ENCODE measurements at regions not wholly inside any gene's neighbourhood (a gene's known extent, or its start where the extent isn't known, plus 50 kb on each side); places are given as distances from the start of the nearest gene placed in this dataset.

DNA sequence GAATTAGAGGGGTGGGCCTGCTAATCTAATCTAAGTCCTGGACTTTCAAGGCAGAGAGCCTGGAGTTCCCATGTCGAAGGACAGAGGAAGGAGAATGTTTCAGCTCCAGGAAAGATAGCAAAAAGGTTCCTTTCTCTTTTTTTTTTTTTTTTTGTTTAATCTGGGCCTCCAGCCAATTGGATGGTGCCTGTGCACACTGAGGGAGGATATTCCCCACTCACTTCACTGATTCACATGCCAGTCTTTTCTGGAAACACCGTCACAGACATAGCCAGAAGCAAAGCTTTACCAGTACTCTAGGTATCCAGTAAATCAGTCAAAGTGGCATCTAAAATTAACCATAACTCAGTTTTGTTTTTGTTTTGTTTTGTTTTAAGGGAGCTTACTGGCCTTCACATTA lies 721.1 kb downstream of the TENT5A start:
- Histone ChIP-seq H3K4me1 (ENCODE audit: control insufficient read depth, insufficient read depth, low read length) (no peaks in the 10 kb centered on the region), H3K4me2 (ENCODE audit: control insufficient read depth, insufficient read depth) (no peak overlapping the region), H3K79me2 (ENCODE audit: control insufficient read depth, insufficient read depth, low read length) (no peaks in the 10 kb centered on the region), H3K27me3 (replicated peaks in 1 of 2; ENCODE audit: control insufficient read depth in 2 of 2, insufficient read depth in 2 of 2, low read length in 1 of 2) (no peaks in the 10 kb centered on the region), H2AFZ (ENCODE audit: control insufficient read depth, low read depth, low read length) (no peak overlapping the region), H4K20me1 (ENCODE audit: control insufficient read depth, insufficient read depth) (no peaks in the 10 kb centered on the region), H3K4me3 (no peak overlapping the region), H3K9ac (ENCODE audit: control insufficient read depth, insufficient read depth, low read length) (no peak overlapping the region), H3K27ac (ENCODE audit: control insufficient read depth, insufficient read depth) (no peak overlapping the region), H3K36me3 (ENCODE audit: control insufficient read depth in 2 of 2, insufficient read depth in 2 of 2, low read length in 1 of 2) (no peaks in the 10 kb centered on the region), H3K9me3 (replicated peaks; ENCODE audit: control insufficient read depth, insufficient read depth, low read length) (no peaks in the 10 kb centered on the region)
- RAD21 ChIA-PET (ENCODE audit: unreplicated experiment), result no interaction called here
- intact Hi-C loops (cut with micrococcal nuclease; ENCODE audit: unreplicated experiment) (no loop called here), in situ Hi-C loops (cut with MboI) (no loop called here)
- BruUV-seq (replicated peaks), result no TSS peak
- DNase-seq (ENCODE audit: low read depth, low spot score), result no peak
- CTCF ChIA-PET, result interaction anchor here (0.6 kb wide), 1 partner anchor 1881 kb away, joined by 3 read pairs; no protein-coding TSS in a partner anchor
- FAIRE-seq, result no peak
- POLR2A ChIA-PET, result interaction anchor here (0.6 kb wide), 1 partner anchor 69 kb away, joined by 3 read pairs; no protein-coding TSS in a partner anchor
- TF ChIP-seq SREBF2 (IDR thresholded peaks at IDR 0.05; ENCODE audit: low read length), result no peak
- no peak for TF ChIP-seq ESRRA (IDR thresholded peaks at IDR 0.05; ENCODE audit: low read length)
- TF ChIP-seq, protein P1, sequence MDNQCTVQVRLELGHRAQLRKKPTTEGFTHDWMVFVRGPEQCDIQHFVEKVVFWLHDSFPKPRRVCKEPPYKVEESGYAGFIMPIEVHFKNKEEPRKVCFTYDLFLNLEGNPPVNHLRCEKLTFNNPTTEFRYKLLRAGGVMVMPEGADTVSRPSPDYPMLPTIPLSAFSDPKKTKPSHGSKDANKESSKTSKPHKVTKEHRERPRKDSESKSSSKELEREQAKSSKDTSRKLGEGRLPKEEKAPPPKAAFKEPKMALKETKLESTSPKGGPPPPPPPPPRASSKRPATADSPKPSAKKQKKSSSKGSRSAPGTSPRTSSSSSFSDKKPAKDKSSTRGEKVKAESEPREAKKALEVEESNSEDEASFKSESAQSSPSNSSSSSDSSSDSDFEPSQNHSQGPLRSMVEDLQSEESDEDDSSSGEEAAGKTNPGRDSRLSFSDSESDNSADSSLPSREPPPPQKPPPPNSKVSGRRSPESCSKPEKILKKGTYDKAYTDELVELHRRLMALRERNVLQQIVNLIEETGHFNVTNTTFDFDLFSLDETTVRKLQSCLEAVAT (IDR thresholded peaks at IDR 0.05), result no peak
- TF ChIP-seq, protein P2, sequence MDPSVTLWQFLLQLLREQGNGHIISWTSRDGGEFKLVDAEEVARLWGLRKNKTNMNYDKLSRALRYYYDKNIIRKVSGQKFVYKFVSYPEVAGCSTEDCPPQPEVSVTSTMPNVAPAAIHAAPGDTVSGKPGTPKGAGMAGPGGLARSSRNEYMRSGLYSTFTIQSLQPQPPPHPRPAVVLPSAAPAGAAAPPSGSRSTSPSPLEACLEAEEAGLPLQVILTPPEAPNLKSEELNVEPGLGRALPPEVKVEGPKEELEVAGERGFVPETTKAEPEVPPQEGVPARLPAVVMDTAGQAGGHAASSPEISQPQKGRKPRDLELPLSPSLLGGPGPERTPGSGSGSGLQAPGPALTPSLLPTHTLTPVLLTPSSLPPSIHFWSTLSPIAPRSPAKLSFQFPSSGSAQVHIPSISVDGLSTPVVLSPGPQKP (IDR thresholded peaks at IDR 0.05; ENCODE audit: low read depth, low read length), result no peak
- ATAC-seq, result no peak
- SMC1A ChIA-PET (ENCODE audit: uncharacterized antibody, unreplicated experiment), result interaction anchor here (0.6 to 1.3 kb wide), 2 partner anchors 25 to 295 kb away, joined by 3 read pairs; no protein-coding TSS in a partner anchor
- whole genome bisulfite sequencing (ENCODE audit: insufficient coverage, insufficient replicate concordance, low lambda C conversion rate, missing lambda C conversion rate), result 0% methylated on average over 2 of the region's 2 CpGs

DNA sequence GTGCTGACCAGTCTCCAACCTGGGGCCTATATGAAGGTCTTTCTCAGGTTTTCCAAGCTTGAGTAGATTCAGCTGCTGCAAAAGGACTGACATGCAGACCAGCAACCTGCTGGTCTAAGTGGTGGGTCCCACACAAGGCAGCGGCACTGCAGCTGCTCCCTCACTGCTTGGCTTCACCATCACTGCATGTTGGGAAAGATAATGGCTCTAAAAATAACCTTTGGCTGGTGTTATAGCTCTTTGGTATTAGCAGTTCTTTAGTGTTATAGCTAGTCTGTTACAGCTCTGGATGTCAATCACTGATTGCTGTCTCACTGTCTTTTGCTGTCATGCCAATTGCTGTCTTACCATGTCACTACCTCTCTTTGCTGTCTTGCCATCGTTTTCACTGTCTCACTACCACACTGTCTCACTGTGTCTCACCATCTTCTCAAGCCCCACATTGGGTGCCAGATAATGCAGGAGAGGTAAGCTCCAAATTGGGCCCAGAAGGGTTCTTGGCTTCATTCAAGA lies 726.4 kb downstream of the TENT5A start:
- no peak overlapping the region for H3K27ac ChIP-seq (ENCODE audit: control insufficient read depth, insufficient read depth)
- intact Hi-C loops (cut with micrococcal nuclease; ENCODE audit: unreplicated experiment) (no loop called here), in situ Hi-C loops (cut with MboI) (no loop called here)
- no peak for ATAC-seq
- H3K9me3 ChIP-seq (replicated peaks; ENCODE audit: control insufficient read depth, insufficient read depth, low read length), result no peaks in the 10 kb centered on the region
- ChIA-PET POLR2A (no interaction called here), CTCF (no interaction called here), RAD21 (ENCODE audit: unreplicated experiment) (no interaction called here), SMC1A (ENCODE audit: uncharacterized antibody, unreplicated experiment) (no interaction called here)
- no peak overlapping the region for H2AFZ ChIP-seq (ENCODE audit: control insufficient read depth, low read depth, low read length)
- no peaks in the 10 kb centered on the region for H4K20me1 ChIP-seq (ENCODE audit: control insufficient read depth, insufficient read depth)
- no peaks in the 10 kb centered on the region for H3K36me3 ChIP-seq (ENCODE audit: control insufficient read depth in 2 of 2, insufficient read depth in 2 of 2, low read length in 1 of 2)
- DNase-seq (ENCODE audit: low read depth, low spot score), result no peak
- H3K4me2 ChIP-seq (ENCODE audit: control insufficient read depth, insufficient read depth), result no peak overlapping the region
- H3K4me3 ChIP-seq, result no peak overlapping the region
- WGBS (ENCODE audit: insufficient coverage, insufficient replicate concordance, low lambda C conversion rate, missing lambda C conversion rate), result 0% methylated on average over 2 of the region's 2 CpGs
- no peaks in the 10 kb centered on the region for H3K79me2 ChIP-seq (ENCODE audit: control insufficient read depth, insufficient read depth, low read length)
- H3K9ac ChIP-seq (ENCODE audit: control insufficient read depth, insufficient read depth, low read length), result no peak overlapping the region
- FAIRE-seq, result no peak
- BruUV-seq (replicated peaks), result no TSS peak
- H3K4me1 ChIP-seq (ENCODE audit: control insufficient read depth, insufficient read depth, low read length), result no peaks in the 10 kb centered on the region
- H3K27me3 ChIP-seq (replicated peaks in 1 of 2; ENCODE audit: control insufficient read depth in 2 of 2, insufficient read depth in 2 of 2, low read length in 1 of 2), result no peaks in the 10 kb centered on the region
- TF ChIP-seq ZNF384 (IDR thresholded peaks at IDR 0.05; ENCODE audit: borderline replicate concordance, low read depth, low read length), result no peak
- TF ChIP-seq, protein P3, sequence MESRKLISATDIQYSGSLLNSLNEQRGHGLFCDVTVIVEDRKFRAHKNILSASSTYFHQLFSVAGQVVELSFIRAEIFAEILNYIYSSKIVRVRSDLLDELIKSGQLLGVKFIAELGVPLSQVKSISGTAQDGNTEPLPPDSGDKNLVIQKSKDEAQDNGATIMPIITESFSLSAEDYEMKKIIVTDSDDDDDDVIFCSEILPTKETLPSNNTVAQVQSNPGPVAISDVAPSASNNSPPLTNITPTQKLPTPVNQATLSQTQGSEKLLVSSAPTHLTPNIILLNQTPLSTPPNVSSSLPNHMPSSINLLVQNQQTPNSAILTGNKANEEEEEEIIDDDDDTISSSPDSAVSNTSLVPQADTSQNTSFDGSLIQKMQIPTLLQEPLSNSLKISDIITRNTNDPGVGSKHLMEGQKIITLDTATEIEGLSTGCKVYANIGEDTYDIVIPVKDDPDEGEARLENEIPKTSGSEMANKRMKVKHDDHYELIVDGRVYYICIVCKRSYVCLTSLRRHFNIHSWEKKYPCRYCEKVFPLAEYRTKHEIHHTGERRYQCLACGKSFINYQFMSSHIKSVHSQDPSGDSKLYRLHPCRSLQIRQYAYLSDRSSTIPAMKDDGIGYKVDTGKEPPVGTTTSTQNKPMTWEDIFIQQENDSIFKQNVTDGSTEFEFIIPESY (IDR thresholded peaks at IDR 0.05), result no peak
- TF ChIP-seq ASH2L (IDR thresholded peaks at IDR 0.05; ENCODE audit: borderline replicate concordance, low read depth), result no peak
- TF ChIP-seq ATF7 (IDR thresholded peaks at IDR 0.05; ENCODE audit: low read depth), result no peak
- TF ChIP-seq ZBED1 (IDR thresholded peaks at IDR 0.05; ENCODE audit: borderline replicate concordance), result no peak
- no peak for TF ChIP-seq MXI1 (IDR thresholded peaks at IDR 0.05; ENCODE audit: low read depth, low read length)
- TF ChIP-seq RFX5 (IDR thresholded peaks at IDR 0.05; ENCODE audit: low read depth, low read length), result no peak
- TF ChIP-seq NR2F1 (conservative IDR thresholded peaks at IDR 0.05), result no peak
- TF ChIP-seq JUND (IDR thresholded peaks at IDR 0.05; ENCODE audit: low read depth, low read length), result no peak
- no peak for TF ChIP-seq FOS (IDR thresholded peaks at IDR 0.05; ENCODE audit: borderline replicate concordance, extremely low read depth, insufficient read length)
- TF ChIP-seq CHD4 (IDR thresholded peaks at IDR 0.05), result no peak
- no peak for TF ChIP-seq RB1 (IDR thresholded peaks at IDR 0.05; ENCODE audit: borderline replicate concordance)
